Thyroid gland (tissue), 4 donors: ENCODE measurements at regions not wholly inside any gene's neighbourhood (a gene's known extent, or its start where the extent isn't known, plus 50 kb on each side); places are given as distances from the start of the nearest gene placed in this dataset.
"Not testable (repeated sequence)": the region's sequence is repeated elsewhere in the genome, so short reads cannot be mapped to it uniquely, and the experiment has no call there.

Source experiments
- DNase-seq, 2 donors: peaks; one replicate each; pipeline ENCODE4 v3.0.0-alpha.2; 2019
- H3K27ac ChIP-seq, 3 donors: fragments of 200-600 bp; sonication (generic); 1 replicate in 2 of 3; 2 replicates in 1 of 3; pipeline ENCODE4 v1.5.1; 2016 to 2019; ENCODE audit warnings: mild to moderate bottlenecking in 1 of 3, moderate library complexity in 1 of 3
- H3K27me3 ChIP-seq: fragments of 200-600 bp; sonication (generic); one replicate; pipeline ENCODE4 v1.5.1; 2019
- H3K36me3 ChIP-seq, 2 donors: fragments of 200-600 bp; sonication (generic); one replicate each; pipeline ENCODE4 v1.5.1; 2016 to 2019
- H3K4me1 ChIP-seq, 2 donors: fragments of 200-600 bp; sonication (generic); one replicate each; pipeline ENCODE4 v1.5.1; 2017 to 2019
- H3K4me3 ChIP-seq, 3 donors: fragments of 200-600 bp; sonication (generic); replicated peaks in 1 of 3; 1 replicate in 2 of 3; 2 replicates in 1 of 3; pipeline ENCODE4 v1.5.1; 2016; ENCODE audit warnings: mild to moderate bottlenecking in 1 of 3
- H3K9me3 ChIP-seq: fragments of 200-600 bp; sonication (generic); one replicate; pipeline ENCODE4 v1.5.1; 2017
- POLR2A ChIP-seq, 2 donors: fragments of 450-650 bp; IDR thresholded peaks; one replicate each; pipeline ENCODE4 v1.6.1; 2017; ENCODE audit warnings: antibody characterized with exemption in 2 of 2, mild to moderate bottlenecking in 2 of 2, moderate library complexity in 1 of 2
- WGBS, 2 donors: methylation state at CpG; one replicate each; pipeline ENCODE4 v1.1.5; 2017; 5-methylcytosine and 5-hydroxymethylcytosine counted together
- intact Hi-C: fragments of 100-400 bp; cut with DNase I; formaldehyde crosslinking; loops from one replicate; pipeline ENCODE4 v1.15.1; 2023
- TF ChIP-seq, protein P1 (sequence below), 6 experiments: fragments of 200-600 bp in 3 of 6; fragments of 450-650 bp in 3 of 6; sonication (generic) in 3 of 6; IDR thresholded peaks; one replicate each; pipeline ENCODE4 v1.5.1; 2016 to 2019; ENCODE audit warnings: antibody characterized with exemption in 6 of 6, mild to moderate bottlenecking in 2 of 6, inconsistent platforms in 1 of 6, moderate library complexity in 1 of 6

DNA sequence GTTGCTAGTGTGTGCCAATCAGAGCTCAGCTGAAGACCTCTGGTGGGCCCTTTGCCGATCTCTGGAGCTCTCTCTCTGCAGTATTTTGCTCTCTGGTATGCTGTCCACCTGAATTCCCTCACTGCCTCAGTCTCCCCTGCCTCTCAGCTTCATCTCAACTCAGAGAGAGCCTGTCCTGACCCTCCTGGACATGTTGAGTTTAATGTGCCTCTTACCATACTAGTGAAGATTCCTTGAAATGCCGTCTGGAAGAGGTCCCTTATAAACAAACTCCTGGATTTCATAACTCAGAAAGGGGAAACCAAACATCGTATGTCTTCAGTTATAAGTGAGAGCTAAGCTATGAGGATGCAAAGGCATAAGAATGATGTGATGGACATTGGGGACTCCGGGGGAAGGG is 231.1 kb upstream of the ZNF217 start:
- Histone ChIP-seq H3K4me1 (peaks cover 17 to 26% of the 10 kb centered on the region in 2 donors), H3K27ac (no peak overlapping the region), H3K36me3 (no peaks in the 10 kb centered on the region), H3K27me3 (no peaks in the 10 kb centered on the region), H3K9me3 (no peaks in the 10 kb centered on the region), H3K4me3 (no peak overlapping the region)
- DNase-seq, result no peak
- TF ChIP-seq POLR2A (IDR thresholded peaks at IDR 0.05), result no peak
- TF ChIP-seq, protein P1, sequence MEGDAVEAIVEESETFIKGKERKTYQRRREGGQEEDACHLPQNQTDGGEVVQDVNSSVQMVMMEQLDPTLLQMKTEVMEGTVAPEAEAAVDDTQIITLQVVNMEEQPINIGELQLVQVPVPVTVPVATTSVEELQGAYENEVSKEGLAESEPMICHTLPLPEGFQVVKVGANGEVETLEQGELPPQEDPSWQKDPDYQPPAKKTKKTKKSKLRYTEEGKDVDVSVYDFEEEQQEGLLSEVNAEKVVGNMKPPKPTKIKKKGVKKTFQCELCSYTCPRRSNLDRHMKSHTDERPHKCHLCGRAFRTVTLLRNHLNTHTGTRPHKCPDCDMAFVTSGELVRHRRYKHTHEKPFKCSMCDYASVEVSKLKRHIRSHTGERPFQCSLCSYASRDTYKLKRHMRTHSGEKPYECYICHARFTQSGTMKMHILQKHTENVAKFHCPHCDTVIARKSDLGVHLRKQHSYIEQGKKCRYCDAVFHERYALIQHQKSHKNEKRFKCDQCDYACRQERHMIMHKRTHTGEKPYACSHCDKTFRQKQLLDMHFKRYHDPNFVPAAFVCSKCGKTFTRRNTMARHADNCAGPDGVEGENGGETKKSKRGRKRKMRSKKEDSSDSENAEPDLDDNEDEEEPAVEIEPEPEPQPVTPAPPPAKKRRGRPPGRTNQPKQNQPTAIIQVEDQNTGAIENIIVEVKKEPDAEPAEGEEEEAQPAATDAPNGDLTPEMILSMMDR (IDR thresholded peaks at IDR 0.05), result no peak
- intact Hi-C loops, result no loop called here
- 80 to 88% methylated on average over 4 of the region's 4 CpGs for WGBS, 2 donors

- Histone ChIP-seq H3K36me3 (no peaks in the 10 kb centered on the region), H3K9me3 (no peaks in the 10 kb centered on the region), H3K27ac (no peak overlapping the region), H3K27me3 (no peaks in the 10 kb centered on the region), H3K4me3 (no peak overlapping the region), H3K4me1 (peaks cover 4 to 14% of the 10 kb centered on the region in 2 donors)
- intact Hi-C loops, result no loop called here
- TF ChIP-seq, protein P1 (IDR thresholded peaks at IDR 0.05), result no peak
- TF ChIP-seq POLR2A (IDR thresholded peaks at IDR 0.05), result no peak
- DNase-seq, result no peak
- WGBS, 2 donors, result 82 to 97% methylated on average over 6 of the region's 6 CpGs
These were observed 229.6 kb upstream of the ZNF217 start for GRCh38 chr20:53823121-53823764.

DNA sequence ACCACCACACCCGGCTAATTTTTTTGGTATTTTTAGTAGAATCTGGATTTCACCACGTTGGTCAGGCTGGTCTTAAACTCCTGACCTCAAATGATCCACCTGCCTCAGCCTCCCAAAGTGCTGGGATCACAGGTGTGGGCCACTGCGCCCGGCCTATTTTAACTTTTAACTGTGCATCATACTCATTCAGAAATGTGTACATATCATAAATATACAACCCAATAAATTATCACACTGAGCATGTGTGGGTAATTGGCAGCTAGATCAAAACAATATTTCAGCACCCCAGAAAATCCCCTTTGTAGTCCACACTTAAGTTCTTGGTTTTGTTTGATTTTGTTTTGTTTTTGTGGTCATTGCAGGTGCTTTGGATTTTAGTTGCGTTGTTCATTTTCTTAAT is 228.9 kb upstream of the ZNF217 start:
- no peaks in the 10 kb centered on the region for H3K36me3 ChIP-seq
- H3K9me3 ChIP-seq, result no peaks in the 10 kb centered on the region
- 94 to 95% methylated on average over 5 of the region's 5 CpGs for WGBS, 2 donors
- H3K4me1 ChIP-seq, result peaks cover 0 to 7% of the 10 kb centered on the region in 2 donors
- TF ChIP-seq, protein P1 (IDR thresholded peaks at IDR 0.05), result no peak
- no peak for TF ChIP-seq POLR2A (IDR thresholded peaks at IDR 0.05)
- H3K27ac ChIP-seq, result no peak overlapping the region
- intact Hi-C loops, result no loop called here
- H3K4me3 ChIP-seq, result no peak overlapping the region
- H3K27me3 ChIP-seq, result no peaks in the 10 kb centered on the region
- DNase-seq, result no peak

- WGBS, 2 donors, result 82 to 91% methylated on average over 7 of the region's 7 CpGs
- intact Hi-C loops, result no loop called here
- Histone ChIP-seq H3K36me3 (no peaks in the 10 kb centered on the region), H3K27ac (no peak overlapping the region), H3K4me3 (no peak overlapping the region), H3K27me3 (no peaks in the 10 kb centered on the region), H3K9me3 (no peaks in the 10 kb centered on the region), H3K4me1 (no peaks in the 10 kb centered on the region)
- TF ChIP-seq, protein P1 (IDR thresholded peaks at IDR 0.05), result no peak
- no peak for TF ChIP-seq POLR2A (IDR thresholded peaks at IDR 0.05)
- DNase-seq, result no peak
These were observed 226.4 kb upstream of the ZNF217 start for GRCh38 chr20:53819973-53820451.

DNA sequence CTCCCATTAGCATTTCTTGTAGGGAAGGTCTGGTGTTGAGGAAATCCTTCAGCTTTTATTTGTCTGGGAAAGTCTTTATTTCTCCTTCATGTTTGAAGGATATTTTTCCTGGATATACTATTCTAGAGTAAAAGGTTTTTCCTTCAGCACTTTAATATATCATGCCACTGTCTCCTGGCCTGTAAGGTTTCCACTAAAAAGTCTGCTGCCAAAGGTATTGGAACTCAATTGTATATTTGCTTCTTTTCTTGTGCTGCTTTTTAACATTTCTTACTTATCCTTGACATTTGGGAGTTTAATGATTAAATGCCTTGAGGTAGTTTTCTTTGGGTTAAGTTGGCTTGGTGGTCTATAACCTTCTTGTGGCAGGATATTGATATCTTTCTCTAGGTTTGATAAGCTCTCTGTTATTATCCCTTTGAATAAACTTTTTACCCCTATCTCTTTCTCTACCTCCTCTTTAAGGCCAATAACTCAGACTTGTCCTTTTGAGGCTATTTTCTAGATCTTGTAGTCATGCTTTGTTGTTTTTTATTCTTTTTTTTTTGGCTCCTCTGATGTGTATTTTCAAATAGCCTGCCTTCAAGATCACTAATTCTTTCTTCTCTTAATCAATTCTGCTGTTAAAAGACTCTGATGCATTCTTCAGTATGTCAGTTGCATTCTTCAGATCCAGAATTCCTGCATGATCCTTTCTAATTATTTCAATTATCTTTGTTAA is 225.0 kb upstream of the ZNF217 start:
- no peak overlapping the region for H3K4me3 ChIP-seq
- no peaks in the 10 kb centered on the region for H3K36me3 ChIP-seq
- H3K9me3 ChIP-seq, result no peaks in the 10 kb centered on the region
- no peaks in the 10 kb centered on the region for H3K27me3 ChIP-seq
- intact Hi-C loops, result no loop called here
- no peak for DNase-seq
- TF ChIP-seq POLR2A (IDR thresholded peaks at IDR 0.05), result no peak
- TF ChIP-seq, protein P1 (IDR thresholded peaks at IDR 0.05), result no peak
- H3K27ac ChIP-seq, result no peak overlapping the region
- H3K4me1 ChIP-seq, result no peaks in the 10 kb centered on the region

GRCh38 chr20:53817513-53817912 is 223.9 kb upstream of the ZNF217 start:
- DNase-seq, H3K9me3 ChIP-seq, H3K4me1 ChIP-seq, intact Hi-C loops, H3K27ac ChIP-seq, H3K36me3 ChIP-seq, H3K4me3 ChIP-seq, H3K27me3 ChIP-seq: not testable (repeated sequence)
- 96% methylated on average over 7 of the region's 7 CpGs for WGBS, 2 donors
